IMR-90 (cell line): ENCODE measurements at regions not wholly inside any gene's neighbourhood (a gene's known extent, or its start where the extent isn't known, plus 50 kb on each side); places are given as distances from the start of the nearest gene placed in this dataset.

Source experiments
- ATAC-seq: fragments of 200-7000 bp; cut with Tn5 transposase; 2 replicates; pipeline ENCODE4 v1.9.1; 2020; ENCODE audit warnings: low read depth, mild to moderate bottlenecking, moderate library complexity
- BruUV-seq: library from RNA; stranded (reverse); fragments of 400-500 nt; replicated peaks from 2 replicates; lab custom pipeline; 2021; lab: Mats Ljungman, UMichigan
- CTCF ChIA-PET: fragments of 300-600 bp; formaldehyde crosslinking; extraction: SDS; loops from one replicate; lab custom pipeline; 2021; ENCODE audit warnings: antibody characterized with exemption; lab: Yijun Ruan, JAX
- POLR2A ChIA-PET: fragments of 300-600 bp; sonication (Branson Sonifier 250); formaldehyde crosslinking; loops from one replicate; lab custom pipeline; 2022; ENCODE audit warnings: antibody characterized with exemption; ENCODE audit not compliant: unreplicated experiment; lab: Charles Lee
- DNase-seq: peaks from one replicate; pipeline ENCODE4 v3.0.0; 2013
- H2AFZ ChIP-seq: replicated peaks from 2 replicates; pipeline ENCODE3; 2013; ENCODE audit warnings: low read length, mild to moderate bottlenecking; ENCODE audit not compliant: poor library complexity
- H2AK5ac ChIP-seq: 2 replicates; pipeline ENCODE4 v1.6.1; 2013; ENCODE audit warnings: low read depth, low read length, inconsistent platforms
- H2AK9ac ChIP-seq: replicated peaks from 2 replicates; pipeline ENCODE3; 2013; ENCODE audit warnings: mild to moderate bottlenecking, low read depth, low read length, moderate library complexity; ENCODE audit not compliant: poor library complexity
- H2BK120ac ChIP-seq: 2 replicates; pipeline ENCODE4 v1.6.1; 2013; ENCODE audit warnings: low read depth, low read length, inconsistent platforms
- H2BK15ac ChIP-seq: 3 replicates; pipeline ENCODE4 v1.6.1; 2013; ENCODE audit warnings: low read depth, low read length, inconsistent platforms
- H2BK20ac ChIP-seq: 2 replicates; pipeline ENCODE4 v1.6.1; 2013; ENCODE audit warnings: low read depth, mild to moderate bottlenecking, inconsistent platforms, low read length, moderate library complexity
- H2BK5ac ChIP-seq: 2 replicates; pipeline ENCODE4 v1.6.1; 2013; ENCODE audit warnings: mild to moderate bottlenecking, low read depth, low read length, inconsistent platforms; ENCODE audit not compliant: poor library complexity, severe bottlenecking
- H3K14ac ChIP-seq: replicated peaks from 2 replicates; pipeline ENCODE4 v1.6.1; 2013; ENCODE audit warnings: low read depth, low read length, inconsistent platforms
- H3K18ac ChIP-seq: 2 replicates; pipeline ENCODE4 v1.6.1; 2013; ENCODE audit warnings: low read depth, low read length, control low read depth
- H3K23ac ChIP-seq: 2 replicates; pipeline ENCODE4 v1.6.1; 2013; ENCODE audit warnings: low read depth, low read length, inconsistent platforms
- H3K27ac ChIP-seq: 2 replicates; pipeline ENCODE4 v1.5.1; 2013; ENCODE audit warnings: mild to moderate bottlenecking, control low read depth, low read length; ENCODE audit not compliant: insufficient read depth
- H3K27me3 ChIP-seq: 2 replicates; pipeline ENCODE4 v1.6.1; 2013; ENCODE audit warnings: low read length; ENCODE audit not compliant: control insufficient read depth, insufficient read depth
- H3K36me3 ChIP-seq: 2 replicates; pipeline ENCODE4 v1.6.1; 2013; ENCODE audit warnings: low read length, mixed read lengths; ENCODE audit not compliant: control insufficient read depth, insufficient read depth
- H3K4ac ChIP-seq: 2 replicates; pipeline ENCODE4 v1.6.1; 2013; ENCODE audit warnings: low read depth, low read length, inconsistent platforms
- H3K4me1 ChIP-seq: 2 replicates; pipeline ENCODE4 v1.6.1; 2013; ENCODE audit warnings: low read length, mixed read lengths; ENCODE audit not compliant: control insufficient read depth, insufficient read depth
- H3K4me2 ChIP-seq: 2 replicates; pipeline ENCODE4 v1.6.1; 2013; ENCODE audit warnings: low read depth, mild to moderate bottlenecking, control low read depth, low read length, moderate library complexity
- H3K4me3 ChIP-seq: 2 replicates; pipeline ENCODE4 v1.5.1; 2013; ENCODE audit warnings: low read depth, mild to moderate bottlenecking, control low read depth, low read length, moderate library complexity; ENCODE audit not compliant: insufficient read depth
- H3K56ac ChIP-seq: 2 replicates; pipeline ENCODE4 v1.6.1; 2013; ENCODE audit warnings: low read length, inconsistent platforms; ENCODE audit not compliant: insufficient read depth; ENCODE audit errors: extremely low read depth
- H3K79me1 ChIP-seq, 2 experiments: 2 replicates each; pipeline ENCODE4 v1.6.1; 2013; ENCODE audit warnings: low read length in 2 of 2, inconsistent platforms in 1 of 2, low read depth in 1 of 2
- H3K9ac ChIP-seq: 2 replicates; pipeline ENCODE4 v1.6.1; 2013; ENCODE audit warnings: low read depth, low read length, control low read depth
- H3K9me1 ChIP-seq: 2 replicates; pipeline ENCODE4 v1.6.1; 2013; ENCODE audit warnings: low read length, inconsistent platforms; ENCODE audit not compliant: insufficient read depth
- H3K9me3 ChIP-seq: 2 replicates; pipeline ENCODE4 v1.6.1; 2013; ENCODE audit warnings: low read length; ENCODE audit not compliant: control insufficient read depth, insufficient read depth
- H4K20me1 ChIP-seq: 2 replicates; pipeline ENCODE4 v1.6.1; 2013; ENCODE audit warnings: low read length, inconsistent platforms; ENCODE audit not compliant: insufficient read depth
- H4K5ac ChIP-seq: 2 replicates; pipeline ENCODE4 v1.6.1; 2013; ENCODE audit warnings: mild to moderate bottlenecking, low read depth, low read length, control low read depth
- H4K8ac ChIP-seq, 2 experiments: 2 replicates each; pipeline ENCODE4 v1.6.1; 2013; ENCODE audit warnings: low read depth in 2 of 2, low read length in 2 of 2, control low read depth in 1 of 2, inconsistent platforms in 1 of 2
- H4K91ac ChIP-seq: 2 replicates; pipeline ENCODE4 v1.6.1; 2013; ENCODE audit warnings: low read depth, low read length, inconsistent platforms; ENCODE audit not compliant: insufficient read depth
- BHLHE40 ChIP-seq: fragments of 150-350 bp; IDR thresholded peaks from 2 replicates; pipeline ENCODE4 v1.6.1; 2016; ENCODE audit warnings: mild to moderate bottlenecking, low read depth, low read length
- CEBPB ChIP-seq: IDR thresholded peaks from 2 replicates; pipeline ENCODE4 v1.6.1; 2012; ENCODE audit warnings: low read depth, low read length, improper control_type of control experiment
- MXI1 ChIP-seq: IDR thresholded peaks from 2 replicates; pipeline ENCODE4 v1.6.1; 2012; ENCODE audit warnings: low read depth, mild to moderate bottlenecking, low read length, moderate library complexity, borderline replicate concordance
- NFE2L2 ChIP-seq: fragments of 150-350 bp; IDR thresholded peaks from 2 replicates; pipeline ENCODE4 v1.6.1; 2016; ENCODE audit warnings: low read depth, mild to moderate bottlenecking, low read length
- WGBS, 2 experiments: methylation state at CpG; one replicate each; pipeline versions ENCODE4 v1.1.5 to v1.1.7; 2013; ENCODE audit warnings: missing lambda C conversion rate in 2 of 2; ENCODE audit not compliant: insufficient read length in 1 of 2; ENCODE audit errors: extremely low coverage in 2 of 2; 5-methylcytosine and 5-hydroxymethylcytosine counted together
- dilution Hi-C: fragments of 300-500 bp; cut with HindIII; formaldehyde crosslinking; loops from one replicate; pipeline ENCODE4 v1.14.3; 2018; ENCODE audit warnings: low sequenced_read_pairs; ENCODE audit not compliant: unreplicated experiment
- in situ Hi-C: fragments of 300-500 bp; cut with MboI; formaldehyde crosslinking; loops from 3 replicates; pipeline ENCODE4 v1.14.3; 2019; ENCODE audit warnings: low sequenced_read_pairs, inconsistent platforms, mixed read lengths
- intact Hi-C: fragments of 100-400 bp; cut with micrococcal nuclease; formaldehyde crosslinking; loops from 2 replicates; pipeline ENCODE4 v1.10.0; 2022

- no peak overlapping the region for H3K14ac ChIP-seq
- H3K18ac ChIP-seq: no peak overlapping the region
- in situ Hi-C loops: no loop called here
- no peak overlapping the region for H2BK5ac ChIP-seq
- H3K27ac ChIP-seq: no peak overlapping the region
- H4K5ac ChIP-seq: no peak overlapping the region
- intact Hi-C loops: loop anchor here (5.0 kb wide), 1 partner anchor 602 kb away; no protein-coding TSS in a partner anchor
- no peak overlapping the region for H2BK120ac ChIP-seq
- H3K27me3 ChIP-seq: no peaks in the 10 kb centered on the region
- ChIA-PET CTCF (interaction anchor here (0.6 kb wide), 1 partner anchor 172 kb away, joined by 9 read pairs; no protein-coding TSS in a partner anchor), POLR2A (no interaction called here)
- TF ChIP-seq BHLHE40: no peak
- TF ChIP-seq NFE2L2: no peak
- no peak for TF ChIP-seq MXI1
- TF ChIP-seq CEBPB: no peak
- no TSS peak for BruUV-seq
- H2BK20ac ChIP-seq: no peak overlapping the region
- H2AK5ac ChIP-seq: no peak overlapping the region
- no peak overlapping the region for H3K4me3 ChIP-seq
- no CpG with 5 or more reads among the region's 2 CpGs for WGBS, 2 experiments
- no peaks in the 10 kb centered on the region for H3K79me1 ChIP-seq
- H3K4me1 ChIP-seq: no peaks in the 10 kb centered on the region
- no peak for DNase-seq
- no peak overlapping the region for H3K4me2 ChIP-seq
- no peak for ATAC-seq
- H3K9ac ChIP-seq: no peak overlapping the region
- no peaks in the 10 kb centered on the region for H3K9me3 ChIP-seq
- H3K4ac ChIP-seq: no peak overlapping the region
- H4K20me1 ChIP-seq: no peaks in the 10 kb centered on the region
- no peaks in the 10 kb centered on the region for H3K9me1 ChIP-seq
- H3K36me3 ChIP-seq: no peaks in the 10 kb centered on the region
- H3K23ac ChIP-seq: no peak overlapping the region
- H4K91ac ChIP-seq: no peak overlapping the region
- H3K56ac ChIP-seq: no peak overlapping the region
- no peak overlapping the region for H2BK15ac ChIP-seq
- dilution Hi-C loops: no loop called here
- H2AK9ac ChIP-seq: no peak overlapping the region
- no peak overlapping the region for H4K8ac ChIP-seq
- H2AFZ ChIP-seq: no peak overlapping the region
Measured at GRCh38 chr4:184924516-184924915, 93.8 kb upstream of the HELT start.
